Stimulated activated CD4-positive, alpha-beta T cell treated with anti-CD3 and anti-CD28 coated beads, Interleukin-4, amount 100 ng/mL, for 1 hour (primary cell): ENCODE measurements at regions not wholly inside any gene's neighbourhood (a gene's known extent, or its start where the extent isn't known, plus 50 kb on each side); places are given as distances from the start of the nearest gene placed in this dataset.
"Not testable (repeated sequence)": the region's sequence is repeated elsewhere in the genome, so short reads cannot be mapped to it uniquely, and the experiment has no call there.

Experiments used
- DNase-seq: peaks from one replicate; pipeline ENCODE4 v3.0.0-alpha.2; 2020

GRCh38 chr12:127479256-127479655 lies 787.7 kb upstream of the TMEM132C start:
- DNase-seq, result no peak

GRCh38 chr12:127480775-127481314 lies 786.1 kb upstream of the TMEM132C start:
- no peak for DNase-seq

- no peak for DNase-seq
Observed at GRCh38 chr12:127482950-127483349, 784.0 kb upstream of the TMEM132C start.

DNA sequence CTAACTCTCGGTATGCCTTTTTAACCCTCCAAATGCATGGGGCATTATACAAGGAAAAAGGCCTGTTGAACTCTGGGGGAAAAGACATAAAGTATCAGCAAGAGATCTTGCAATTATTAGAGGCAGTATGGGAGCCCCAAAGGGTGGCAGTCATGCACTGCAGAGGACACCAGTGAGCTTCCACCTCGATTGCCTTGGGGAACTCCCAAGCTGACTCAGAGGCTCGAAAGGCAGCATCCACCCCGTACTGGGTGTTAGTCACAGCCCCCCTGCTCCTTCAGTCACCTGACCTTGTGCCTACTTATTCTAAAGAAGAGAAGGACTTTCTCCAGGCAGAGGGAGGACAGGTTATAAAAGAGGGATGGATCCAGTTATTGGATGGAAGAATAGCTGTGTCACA lies 781.4 kb upstream of the TMEM132C start:
- DNase-seq, result no peak

- no peak for DNase-seq
Observed at GRCh38 chr12:127487031-127487430, 779.9 kb upstream of the TMEM132C start.

- no peak for DNase-seq
Observed at GRCh38 chr12:127489061-127489460, 777.9 kb upstream of the TMEM132C start.

DNA sequence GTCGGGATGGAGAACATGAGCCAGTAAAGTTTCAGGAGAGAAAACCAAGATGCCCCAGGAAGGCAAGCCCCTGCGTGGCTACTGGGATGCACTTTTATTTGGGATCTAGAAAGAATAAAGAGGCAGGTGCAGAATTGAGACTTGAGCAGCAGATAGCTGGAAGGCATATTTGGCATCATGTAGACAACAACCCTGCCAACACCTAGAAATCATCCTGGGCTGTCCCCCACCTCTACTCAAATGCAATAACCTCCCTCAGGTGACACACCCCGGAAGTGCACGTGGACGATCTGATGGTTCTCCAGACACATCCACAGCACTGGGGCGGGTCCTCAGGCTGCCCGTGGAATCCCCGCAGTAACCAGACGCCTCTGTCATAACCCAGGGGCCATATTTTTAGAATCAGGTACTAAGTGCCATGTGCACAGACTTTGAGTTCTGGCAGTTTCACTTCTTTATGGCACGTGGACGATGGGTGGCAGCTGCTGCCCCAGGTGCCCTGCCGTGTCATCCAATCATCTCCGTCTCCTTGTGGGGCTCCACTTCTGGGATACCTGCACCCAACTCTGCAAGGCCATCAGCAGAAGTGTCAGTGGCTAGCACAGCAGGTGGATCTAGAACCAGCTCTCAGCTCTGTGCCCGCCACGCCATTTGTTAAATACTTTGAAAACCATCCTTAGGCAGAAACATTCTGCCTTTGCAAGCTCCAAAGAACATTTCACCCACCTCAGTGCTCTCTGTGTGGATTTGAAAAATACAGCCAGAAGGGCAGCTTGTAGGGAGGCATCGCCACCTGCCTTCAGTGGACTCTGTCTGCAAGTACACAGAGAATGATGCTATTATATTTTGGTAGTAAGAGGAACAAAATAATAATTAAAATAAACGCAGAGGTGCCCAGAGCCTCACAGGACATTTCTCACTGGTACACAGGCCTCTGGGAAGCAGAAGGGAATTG lies 771.7 kb upstream of the TMEM132C start:
- DNase-seq, result no peak

- no peak for DNase-seq
Observed at GRCh38 chr12:127496255-127496654, 770.7 kb upstream of the TMEM132C start.

GRCh38 chr12:127500512-127501035 lies 766.4 kb upstream of the TMEM132C start:
- no peak for DNase-seq

GRCh38 chr12:127501916-127502315 lies 765.1 kb upstream of the TMEM132C start:
- no peak for DNase-seq

GRCh38 chr12:127503246-127503645 lies 763.7 kb upstream of the TMEM132C start:
- no peak for DNase-seq

DNA sequence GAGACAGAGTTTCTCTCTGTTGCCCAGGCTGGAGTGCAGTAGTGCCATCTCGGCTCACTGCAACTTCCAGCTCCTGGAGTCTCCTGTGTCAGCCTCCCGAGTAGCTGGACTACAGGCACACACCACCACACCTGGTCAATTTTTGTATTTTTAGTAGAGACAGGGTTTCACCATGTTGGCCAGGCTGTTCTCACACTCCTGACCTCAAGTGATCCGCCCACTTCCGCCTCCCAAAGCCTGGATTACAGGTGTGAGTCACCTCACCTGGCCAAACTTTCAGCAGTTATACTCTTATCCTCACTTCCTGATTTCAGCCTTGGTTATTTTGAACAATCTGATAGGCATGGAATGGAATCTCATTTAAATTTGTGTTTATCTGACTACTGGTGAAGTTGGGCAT lies 763.0 kb upstream of the TMEM132C start:
- not testable (repeated sequence) for DNase-seq

DNA sequence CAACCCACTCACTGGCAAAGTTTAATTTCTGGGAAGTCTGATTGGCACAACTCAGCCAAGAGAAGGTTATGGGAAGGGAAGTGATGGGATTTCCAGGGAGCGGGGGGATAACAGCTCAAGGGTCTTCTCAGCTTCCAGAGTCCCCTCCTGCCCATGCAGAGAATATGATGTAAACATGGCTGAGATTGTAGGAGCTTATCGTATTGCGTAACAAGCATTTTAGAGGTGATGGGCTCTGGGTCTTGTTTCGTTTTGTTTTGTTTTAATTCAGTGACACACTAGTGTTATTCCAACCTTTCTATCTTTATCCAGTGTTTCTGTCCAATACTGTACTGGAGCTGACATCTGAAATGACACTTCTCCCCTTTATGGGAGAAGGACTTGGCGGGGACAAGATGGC lies 762.1 kb upstream of the TMEM132C start:
- no peak for DNase-seq

DNA sequence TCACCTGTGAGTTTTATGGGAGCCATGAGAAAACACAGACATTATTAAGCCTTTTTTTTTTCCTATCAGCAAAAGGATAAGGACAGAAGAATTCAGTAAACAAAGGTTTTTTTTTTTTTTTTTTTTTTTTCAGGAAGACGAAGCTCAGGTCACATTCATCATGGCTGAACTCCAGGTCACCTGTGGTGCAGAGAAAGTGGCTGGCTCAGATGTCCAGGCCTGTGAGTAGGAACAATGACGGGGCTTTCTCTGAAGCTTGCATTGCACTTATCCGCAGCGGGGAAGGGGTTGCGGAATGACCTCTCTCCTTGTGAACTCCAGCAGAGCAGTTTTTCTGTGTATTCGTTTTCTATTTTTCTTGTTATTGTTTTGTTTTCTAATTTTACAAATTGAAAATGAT lies 759.6 kb upstream of the TMEM132C start:
- no peak for DNase-seq

DNA sequence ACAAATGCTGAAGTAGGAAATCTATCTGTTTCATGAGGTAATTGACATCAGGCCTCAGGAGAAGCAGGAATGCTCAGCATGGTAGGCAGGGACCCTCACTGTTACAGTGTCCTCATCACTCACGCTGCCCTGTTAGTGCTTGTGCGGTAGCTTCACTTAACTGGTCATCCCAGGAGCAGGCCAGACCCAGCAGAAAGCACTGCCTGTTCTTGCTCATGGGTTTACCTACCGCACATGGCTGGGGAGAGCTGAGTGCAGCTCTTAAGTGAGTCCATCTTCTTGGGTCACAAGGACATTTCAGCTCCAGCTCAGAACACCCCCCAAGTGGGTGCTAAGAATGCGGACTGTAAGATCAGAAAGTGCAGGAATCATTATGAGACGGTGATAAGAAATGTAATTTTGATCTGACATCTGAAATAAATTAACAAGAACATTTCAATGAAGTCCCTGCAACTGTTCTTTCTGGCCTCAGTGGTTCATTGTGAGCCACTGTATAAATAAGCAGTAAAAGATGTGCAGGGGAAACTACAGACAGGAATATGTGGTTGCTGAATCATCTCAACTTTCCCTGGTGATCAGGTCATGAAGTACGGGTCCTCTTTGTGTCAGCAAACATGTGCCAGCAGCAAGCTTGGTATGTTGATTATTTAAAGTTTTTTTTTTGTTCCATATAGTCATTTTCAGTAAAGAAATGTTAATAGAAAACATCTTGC lies 757.7 kb upstream of the TMEM132C start:
- no peak for DNase-seq

DNA sequence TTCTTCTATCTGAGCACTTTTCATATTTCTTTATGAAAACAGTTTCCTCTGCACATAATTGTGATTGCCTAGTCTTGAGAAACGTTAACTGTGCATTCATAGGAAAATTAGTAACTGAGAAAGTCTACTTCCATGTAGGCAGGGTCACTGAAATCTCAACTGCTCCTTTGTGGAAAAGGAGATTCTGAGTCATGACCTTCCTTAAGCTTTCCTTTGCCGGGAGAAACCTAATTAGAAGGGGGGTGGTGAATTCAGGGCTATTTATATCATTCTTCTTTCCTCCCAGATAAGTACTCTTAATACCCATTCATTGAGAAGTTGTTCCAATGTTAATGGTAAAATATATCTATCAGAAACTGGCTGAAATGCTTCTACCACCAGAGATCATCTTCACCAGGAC lies 751.0 kb upstream of the TMEM132C start:
- no peak for DNase-seq

DNA sequence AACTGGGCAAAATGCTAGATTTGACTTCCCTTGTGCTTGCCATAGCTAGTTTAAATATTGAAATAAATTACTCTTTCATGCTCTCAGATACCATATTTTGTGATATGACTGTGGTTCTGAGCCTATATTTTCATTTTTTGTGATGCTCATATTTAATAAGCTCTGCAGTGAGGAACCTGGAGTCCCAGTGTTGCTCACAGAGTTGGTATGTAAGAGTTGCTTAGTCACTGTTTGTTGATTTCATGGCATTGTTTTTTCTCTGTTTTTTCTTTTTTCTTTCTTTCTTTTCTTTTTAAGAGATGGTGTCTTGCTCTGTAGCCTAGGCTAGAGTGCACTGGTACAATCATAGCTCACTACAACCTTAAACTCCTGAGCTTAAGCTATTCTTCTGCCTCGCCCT lies 750.5 kb upstream of the TMEM132C start:
- no peak for DNase-seq

GRCh38 chr12:127519779-127520178 lies 747.2 kb upstream of the TMEM132C start:
- DNase-seq, result no peak

- DNase-seq, result no peak
Observed at GRCh38 chr12:127526925-127527324, 740.0 kb upstream of the TMEM132C start.

DNA sequence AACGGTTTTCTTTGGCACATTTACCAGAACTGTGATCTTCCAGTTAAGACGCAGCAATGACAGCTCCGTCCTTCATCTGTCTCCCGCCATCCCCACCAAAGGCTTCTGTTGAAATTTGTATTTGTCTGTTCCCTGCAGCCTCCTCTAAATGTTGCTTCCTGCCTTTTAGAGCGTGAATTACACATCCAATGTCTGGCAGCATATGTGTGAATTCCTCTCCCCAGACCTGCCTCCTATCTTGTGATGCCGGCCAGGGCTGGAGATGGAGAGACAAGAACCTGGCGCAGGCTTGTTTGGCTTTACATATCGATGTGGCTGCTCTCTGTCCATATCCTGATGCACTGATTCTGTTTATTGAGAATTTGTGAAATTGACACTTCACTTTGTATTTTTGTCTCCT lies 738.4 kb upstream of the TMEM132C start:
- no peak for DNase-seq

GRCh38 chr12:127531542-127531941 lies 735.4 kb upstream of the TMEM132C start:
- no peak for DNase-seq

DNA sequence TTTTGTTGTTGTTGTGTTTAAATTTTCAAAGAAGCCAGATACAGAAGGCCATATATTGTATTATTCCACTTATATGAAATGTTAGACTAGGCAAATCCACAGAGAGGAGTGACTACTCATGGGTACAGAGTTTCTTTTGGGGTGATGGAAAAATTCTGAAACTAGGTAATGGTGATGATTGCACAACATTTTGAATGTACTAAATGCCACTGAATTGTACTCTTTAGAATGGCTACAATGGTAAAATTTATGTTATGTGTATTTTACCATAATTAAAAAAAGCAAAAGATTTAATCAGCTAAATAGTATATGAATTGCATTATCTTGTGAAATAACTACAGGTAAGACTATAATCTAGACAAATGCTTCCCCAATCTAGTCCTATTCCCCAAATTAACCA lies 733.6 kb upstream of the TMEM132C start:
- DNase-seq, result no peak

- DNase-seq, result no peak
Observed at GRCh38 chr12:127536833-127537428, 730.0 kb upstream of the TMEM132C start.
